ENCODE measurements at regions not wholly inside any gene's neighbourhood (a gene's known extent, or its start where the extent isn't known, plus 50 kb on each side); places are given as distances from the start of the nearest gene placed in this dataset.

- DNase-seq (ENCODE audit: low spot score): no peak
Measured at GRCh38 chr1:96281491-96281890, 440.1 kb upstream of the PTBP2 start.

- no peak for DNase-seq (ENCODE audit: low spot score)
Measured at GRCh38 chr1:96290033-96290432, 431.6 kb upstream of the PTBP2 start.

GRCh38 chr1:96290801-96291200 lies 430.8 kb upstream of the PTBP2 start:
- DNase-seq (ENCODE audit: low spot score): no peak

GRCh38 chr1:96291468-96291867 lies 430.1 kb upstream of the PTBP2 start:
- no peak for DNase-seq (ENCODE audit: low spot score)

- DNase-seq (ENCODE audit: low spot score): no peak
Measured at GRCh38 chr1:96292141-96292540, 429.4 kb upstream of the PTBP2 start.

GRCh38 chr1:96296991-96297390 lies 424.6 kb upstream of the PTBP2 start:
- no peak for DNase-seq (ENCODE audit: low spot score)

- no peak for DNase-seq (ENCODE audit: low spot score)
Measured at GRCh38 chr1:96306809-96307560, 414.6 kb upstream of the PTBP2 start.

GRCh38 chr1:96308314-96308713 lies 413.3 kb upstream of the PTBP2 start:
- no peak for DNase-seq (ENCODE audit: low spot score)

GRCh38 chr1:96309783-96310182 lies 411.8 kb upstream of the PTBP2 start:
- DNase-seq (ENCODE audit: low spot score): no peak

GRCh38 chr1:96313216-96313615 lies 408.4 kb upstream of the PTBP2 start:
- no peak for DNase-seq (ENCODE audit: low spot score)

GRCh38 chr1:96329121-96329520 lies 392.5 kb upstream of the PTBP2 start:
- DNase-seq (ENCODE audit: low spot score): no peak

- no peak for DNase-seq (ENCODE audit: low spot score)
Measured at GRCh38 chr1:96331596-96331995, 390.0 kb upstream of the PTBP2 start.

- DNase-seq (ENCODE audit: low spot score): no peak
Measured at GRCh38 chr1:96333522-96334235, 387.9 kb upstream of the PTBP2 start.

- DNase-seq (ENCODE audit: low spot score): no peak
Measured at GRCh38 chr1:96334236-96334557, 387.4 kb upstream of the PTBP2 start.

- DNase-seq (ENCODE audit: low spot score): no peak
Measured at GRCh38 chr1:96338622-96339021, 383.0 kb upstream of the PTBP2 start.

GRCh38 chr1:96340686-96341085 lies 380.9 kb upstream of the PTBP2 start:
- DNase-seq (ENCODE audit: low spot score): no peak

GRCh38 chr1:96346719-96347118 lies 374.9 kb upstream of the PTBP2 start:
- no peak for DNase-seq (ENCODE audit: low spot score)

GRCh38 chr1:96349896-96350295 lies 371.7 kb upstream of the PTBP2 start:
- DNase-seq (ENCODE audit: low spot score): no peak

GRCh38 chr1:96352733-96353132 lies 368.9 kb upstream of the PTBP2 start:
- DNase-seq (ENCODE audit: low spot score): no peak

- no peak for DNase-seq (ENCODE audit: low spot score)
Measured at GRCh38 chr1:96355521-96355920, 366.1 kb upstream of the PTBP2 start.

- DNase-seq (ENCODE audit: low spot score): no peak
Measured at GRCh38 chr1:96355961-96356360, 365.6 kb upstream of the PTBP2 start.

GRCh38 chr1:96357141-96357765 lies 364.3 kb upstream of the PTBP2 start:
- no peak for DNase-seq (ENCODE audit: low spot score)

- no peak for DNase-seq (ENCODE audit: low spot score)
Measured at GRCh38 chr1:96358057-96358456, 363.5 kb upstream of the PTBP2 start.

Measured in SK-N-DZ (cell line).